ENCODE measurements at regions not wholly inside any gene's neighbourhood (a gene's known extent, or its start where the extent isn't known, plus 50 kb on each side); places are given as distances from the start of the nearest gene placed in this dataset.
A peak's percentile ranks its signal among the peaks of the same experiment; 100 is the strongest.

GRCh38 chr6:6858533-6858982, 249.2 kb upstream of the RREB1 start:
- Histone ChIP-seq H2AFZ (ENCODE audit: insufficient read depth, low read length, poor library complexity) (no peak overlapping the region), H3K9ac (ENCODE audit: low read length) (no peak overlapping the region), H3K4me3 (ENCODE audit: low read depth, low read length) (no peak overlapping the region), H3K27ac (ENCODE audit: low read depth, low read length) (no peak overlapping the region), H3K23ac (ENCODE audit: low read length) (no peak overlapping the region), H2BK120ac (ENCODE audit: insufficient read depth, low read length, poor library complexity) (no peak overlapping the region), H3K27me3 (ENCODE audit: insufficient read depth, low read length) (no peaks in the 10 kb centered on the region), H3K4ac (ENCODE audit: low read depth, low read length) (no peak overlapping the region), H3K9me3 (ENCODE audit: insufficient read depth, low read depth, low read length) (no peaks in the 10 kb centered on the region), H4K91ac (ENCODE audit: low read depth, low read length) (no peak overlapping the region), H3K18ac (ENCODE audit: low read length) (no peak overlapping the region), H3K79me2 (ENCODE audit: control insufficient read depth, insufficient read depth, low read length, poor library complexity) (no peaks in the 10 kb centered on the region), H2BK5ac (ENCODE audit: low read depth, low read length, poor library complexity) (no peak overlapping the region), H3K79me1 (ENCODE audit: low read length) (peaks cover 15% of the 10 kb centered on the region), H4K8ac (ENCODE audit: low read depth, low read length) (no peak overlapping the region), H2AK5ac (ENCODE audit: low read length) (no peak overlapping the region), H2BK12ac (ENCODE audit: low read length) (no peak overlapping the region), H3K36me3 (ENCODE audit: control insufficient read depth in 1 of 2, insufficient read depth in 2 of 2, low read length in 2 of 2) (no peaks in the 10 kb centered on the region), H3K4me2 (ENCODE audit: low read length) (no peak overlapping the region), H3K14ac (ENCODE audit: low read length) (no peak overlapping the region), H4K12ac (ENCODE audit: low read depth, low read length) (no peak overlapping the region), H3K4me1 (ENCODE audit: control insufficient read depth in 1 of 2, insufficient read depth in 2 of 2, low read length in 2 of 2) (peaks cover 11 to 17% of the 10 kb centered on the region in 2 experiments)
- no CpG with 5 or more reads among the region's 12 CpGs for WGBS (ENCODE audit: extremely low coverage, insufficient coverage, insufficient read length)
- peak in 1 of 2 donors; percentile 60 for DNase-seq

DNA sequence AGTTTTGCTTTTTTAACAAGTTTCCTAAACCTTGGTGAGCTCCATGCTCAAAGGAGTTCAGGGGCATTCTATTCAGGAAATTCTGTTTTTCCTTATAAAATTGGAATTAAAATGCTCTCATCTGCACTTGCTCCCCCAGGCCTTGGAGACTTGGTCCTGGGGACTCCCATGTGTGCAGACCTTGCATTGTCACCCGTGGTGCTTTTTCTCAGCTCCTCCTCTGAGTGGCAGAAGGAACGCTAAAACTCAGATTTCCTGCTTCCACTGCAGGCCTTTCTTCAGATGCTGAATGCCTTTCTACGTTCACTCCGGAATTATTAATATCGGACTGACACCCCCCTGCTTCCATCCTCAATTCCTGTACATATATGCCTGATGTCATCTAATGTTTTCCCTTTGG, 248.7 kb upstream of the RREB1 start:
- Histone ChIP-seq H3K9me3 (ENCODE audit: insufficient read depth, low read depth, low read length) (no peaks in the 10 kb centered on the region), H3K36me3 (ENCODE audit: control insufficient read depth in 1 of 2, insufficient read depth in 2 of 2, low read length in 2 of 2) (no peaks in the 10 kb centered on the region), H3K4ac (ENCODE audit: low read depth, low read length) (no peak overlapping the region), H4K91ac (ENCODE audit: low read depth, low read length) (peak overlapping the region; percentile 37), H4K8ac (ENCODE audit: low read depth, low read length) (no peak overlapping the region), H3K27ac (ENCODE audit: low read depth, low read length) (no peak overlapping the region), H2BK12ac (ENCODE audit: low read length) (no peak overlapping the region), H3K79me1 (ENCODE audit: low read length) (peaks cover 17% of the 10 kb centered on the region), H3K79me2 (ENCODE audit: control insufficient read depth, insufficient read depth, low read length, poor library complexity) (no peaks in the 10 kb centered on the region), H3K23ac (ENCODE audit: low read length) (no peak overlapping the region), H3K4me3 (ENCODE audit: low read depth, low read length) (no peak overlapping the region), H2BK120ac (ENCODE audit: insufficient read depth, low read length, poor library complexity) (no peak overlapping the region), H3K4me2 (ENCODE audit: low read length) (no peak overlapping the region), H3K27me3 (ENCODE audit: insufficient read depth, low read length) (no peaks in the 10 kb centered on the region), H3K14ac (ENCODE audit: low read length) (no peak overlapping the region), H2AK5ac (ENCODE audit: low read length) (no peak overlapping the region), H3K4me1 (ENCODE audit: control insufficient read depth in 1 of 2, insufficient read depth in 2 of 2, low read length in 2 of 2) (peaks cover 11 to 17% of the 10 kb centered on the region in 2 experiments), H2AFZ (ENCODE audit: insufficient read depth, low read length, poor library complexity) (no peak overlapping the region), H3K9ac (ENCODE audit: low read length) (no peak overlapping the region), H4K12ac (ENCODE audit: low read depth, low read length) (no peak overlapping the region), H2BK5ac (ENCODE audit: low read depth, low read length, poor library complexity) (no peak overlapping the region), H3K18ac (ENCODE audit: low read length) (no peak overlapping the region)
- whole genome bisulfite sequencing (ENCODE audit: extremely low coverage, insufficient coverage, insufficient read length) = no CpG with 5 or more reads among the region's 5 CpGs
- DNase-seq = no peak

DNA sequence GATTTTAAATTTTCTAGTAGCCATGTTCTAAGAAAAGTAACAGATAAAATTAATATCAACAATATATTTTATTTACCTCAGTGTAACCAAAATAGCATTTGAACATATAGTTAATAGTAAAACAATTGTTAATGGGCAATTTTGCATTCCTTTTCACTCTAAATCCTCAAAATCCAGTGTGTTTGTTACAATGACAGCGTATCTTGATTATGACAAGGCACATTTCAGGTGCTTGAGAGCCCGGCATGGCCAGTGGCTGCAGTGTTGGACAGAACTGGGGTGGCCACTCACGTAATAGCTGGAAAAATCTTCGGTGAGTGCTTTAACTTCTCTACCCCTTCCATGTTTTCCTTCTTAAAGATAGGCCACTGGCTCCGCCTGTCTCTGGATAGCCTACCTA, 248.0 kb upstream of the RREB1 start:
- Histone ChIP-seq H3K23ac (ENCODE audit: low read length) (no peak overlapping the region), H3K18ac (ENCODE audit: low read length) (no peak overlapping the region), H4K8ac (ENCODE audit: low read depth, low read length) (no peak overlapping the region), H4K91ac (ENCODE audit: low read depth, low read length) (no peak overlapping the region), H3K14ac (ENCODE audit: low read length) (no peak overlapping the region), H3K4me2 (ENCODE audit: low read length) (no peak overlapping the region), H3K9me3 (ENCODE audit: insufficient read depth, low read depth, low read length) (no peaks in the 10 kb centered on the region), H2BK12ac (ENCODE audit: low read length) (no peak overlapping the region), H3K79me1 (ENCODE audit: low read length) (peaks cover 17% of the 10 kb centered on the region), H3K4me1 (ENCODE audit: control insufficient read depth in 1 of 2, insufficient read depth in 2 of 2, low read length in 2 of 2) (peaks cover 11 to 17% of the 10 kb centered on the region in 2 experiments), H3K27ac (ENCODE audit: low read depth, low read length) (no peak overlapping the region), H3K79me2 (ENCODE audit: control insufficient read depth, insufficient read depth, low read length, poor library complexity) (no peaks in the 10 kb centered on the region), H4K12ac (ENCODE audit: low read depth, low read length) (no peak overlapping the region), H2AFZ (ENCODE audit: insufficient read depth, low read length, poor library complexity) (no peak overlapping the region), H3K4ac (ENCODE audit: low read depth, low read length) (no peak overlapping the region), H2AK5ac (ENCODE audit: low read length) (no peak overlapping the region), H3K4me3 (ENCODE audit: low read depth, low read length) (no peak overlapping the region), H3K27me3 (ENCODE audit: insufficient read depth, low read length) (no peaks in the 10 kb centered on the region), H3K36me3 (ENCODE audit: control insufficient read depth in 1 of 2, insufficient read depth in 2 of 2, low read length in 2 of 2) (no peaks in the 10 kb centered on the region), H2BK120ac (ENCODE audit: insufficient read depth, low read length, poor library complexity) (no peak overlapping the region), H3K9ac (ENCODE audit: low read length) (no peak overlapping the region), H2BK5ac (ENCODE audit: low read depth, low read length, poor library complexity) (no peak overlapping the region)
- WGBS (ENCODE audit: extremely low coverage, insufficient coverage, insufficient read length) = no CpG with 5 or more reads among the region's 5 CpGs
- no peak for DNase-seq

GRCh38 chr6:6860863-6861262, 246.9 kb upstream of the RREB1 start:
- peak overlapping the region; percentile 5 for H3K14ac ChIP-seq (ENCODE audit: low read length)
- DNase-seq = peak in 1 of 2 donors; percentile 14
- peak overlapping the region; percentile 33 for H2BK12ac ChIP-seq (ENCODE audit: low read length)
- peak overlapping the region; percentile 23 for H4K91ac ChIP-seq (ENCODE audit: low read depth, low read length)
- H4K8ac ChIP-seq (ENCODE audit: low read depth, low read length) = no peak overlapping the region
- peak overlapping the region; percentile 16 for H3K18ac ChIP-seq (ENCODE audit: low read length)
- H2BK5ac ChIP-seq (ENCODE audit: low read depth, low read length, poor library complexity) = no peak overlapping the region
- H3K9me3 ChIP-seq (ENCODE audit: insufficient read depth, low read depth, low read length) = peaks cover 3% of the 10 kb centered on the region
- no CpG with 5 or more reads among the region's 9 CpGs for WGBS (ENCODE audit: extremely low coverage, insufficient coverage, insufficient read length)
- peak overlapping the region; percentile 1 for H2AK5ac ChIP-seq (ENCODE audit: low read length)
- H3K9ac ChIP-seq (ENCODE audit: low read length) = no peak overlapping the region
- H3K23ac ChIP-seq (ENCODE audit: low read length) = no peak overlapping the region
- H2AFZ ChIP-seq (ENCODE audit: insufficient read depth, low read length, poor library complexity) = no peak overlapping the region
- peaks cover 11 to 17% of the 10 kb centered on the region in 2 experiments for H3K4me1 ChIP-seq (ENCODE audit: control insufficient read depth in 1 of 2, insufficient read depth in 2 of 2, low read length in 2 of 2)
- H3K27me3 ChIP-seq (ENCODE audit: insufficient read depth, low read length) = no peaks in the 10 kb centered on the region
- no peaks in the 10 kb centered on the region for H3K79me2 ChIP-seq (ENCODE audit: control insufficient read depth, insufficient read depth, low read length, poor library complexity)
- H2BK120ac ChIP-seq (ENCODE audit: insufficient read depth, low read length, poor library complexity) = no peak overlapping the region
- H3K4me2 ChIP-seq (ENCODE audit: low read length) = no peak overlapping the region
- H4K12ac ChIP-seq (ENCODE audit: low read depth, low read length) = no peak overlapping the region
- no peak overlapping the region for H3K4me3 ChIP-seq (ENCODE audit: low read depth, low read length)
- no peaks in the 10 kb centered on the region for H3K36me3 ChIP-seq (ENCODE audit: control insufficient read depth in 1 of 2, insufficient read depth in 2 of 2, low read length in 2 of 2)
- peaks cover 19% of the 10 kb centered on the region for H3K79me1 ChIP-seq (ENCODE audit: low read length)
- H3K4ac ChIP-seq (ENCODE audit: low read depth, low read length) = no peak overlapping the region
- no peak overlapping the region for H3K27ac ChIP-seq (ENCODE audit: low read depth, low read length)
